B cell (primary cell): ENCODE measurements at regions not wholly inside any gene's neighbourhood (a gene's known extent, or its start where the extent isn't known, plus 50 kb on each side); places are given as distances from the start of the nearest gene placed in this dataset.

ENCODE experiments used
- ATAC-seq: fragments of 200-7000 bp; cut with Tn5 transposase; one replicate; pipeline ENCODE4 v1.10.0; 2021; ENCODE audit warnings: low read depth, mild to moderate bottlenecking, moderate number of reproducible peaks, moderate library complexity
- CTCF ChIA-PET: fragments of 350-600 bp; sonication (Branson Sonifier 250); formaldehyde crosslinking; loops from one replicate; lab custom pipeline; 2021; ENCODE audit warnings: antibody characterized with exemption, inconsistent platforms; lab: Charles Lee
- POLR2A ChIA-PET: fragments of 350-600 bp; sonication (Branson Sonifier 250); formaldehyde crosslinking; loops from one replicate; lab custom pipeline; 2021; ENCODE audit warnings: antibody characterized with exemption; lab: Charles Lee
- DNase-seq: peaks from one replicate; pipeline ENCODE4 v3.0.0; 2013
- H2AFZ ChIP-seq: 2 replicates; pipeline ENCODE4 v1.6.1; 2012; ENCODE audit warnings: mild to moderate bottlenecking, low read depth, low read length; ENCODE audit not compliant: insufficient read depth, poor library complexity, severe bottlenecking
- H3K27ac ChIP-seq, 2 donors: 1 replicate in 1 of 2; 2 replicates in 1 of 2; pipeline ENCODE4 v1.5.1; 2012 to 2013; ENCODE audit warnings: low read length in 2 of 2, mild to moderate bottlenecking in 2 of 2, moderate library complexity in 1 of 2
- H3K27me3 ChIP-seq, 4 experiments: fragments of 200-600 bp in 1 of 4; sonication (generic) in 1 of 4; replicated peaks in 1 of 4; 1 replicate in 2 of 4; 2 replicates in 2 of 4; pipeline versions ENCODE4 v1.6.1 to v1.7.0; 2013 to 2016; ENCODE audit warnings: low read length in 3 of 4, mild to moderate bottlenecking in 2 of 4, mixed read lengths in 1 of 4, moderate library complexity in 1 of 4; ENCODE audit not compliant: insufficient read depth in 4 of 4, control insufficient read depth in 3 of 4; ENCODE audit errors: control extremely low read depth in 1 of 4
- H3K36me3 ChIP-seq, 2 experiments: replicated peaks in 1 of 2; 1 replicate in 1 of 2; 2 replicates in 1 of 2; pipeline versions ENCODE4 v1.6.1 to v1.7.1; 2013; ENCODE audit warnings: low read length in 1 of 2; ENCODE audit not compliant: insufficient read depth in 2 of 2, control insufficient read depth in 1 of 2; ENCODE audit errors: control extremely low read depth in 1 of 2, extremely low read depth in 1 of 2
- H3K4me1 ChIP-seq, 2 donors: fragments of 200-600 bp in 1 of 2; sonication (generic) in 1 of 2; 1 replicate in 1 of 2; 2 replicates in 1 of 2; pipeline versions ENCODE4 v1.5.1 to v1.6.1; 2013 to 2017; ENCODE audit warnings: low read length in 2 of 2; ENCODE audit not compliant: control insufficient read depth in 2 of 2, insufficient read depth in 2 of 2
- H3K4me2 ChIP-seq: replicated peaks from 2 replicates; pipeline ENCODE3; 2012; ENCODE audit warnings: mild to moderate bottlenecking, low read depth, low read length; ENCODE audit not compliant: poor library complexity, severe bottlenecking
- H3K4me3 ChIP-seq, 5 experiments: fragments of 200-600 bp in 1 of 5; sonication (generic) in 1 of 5; 1 replicate in 3 of 5; 2 replicates in 2 of 5; pipeline versions ENCODE4 v1.5.1 to v1.7.0; 2011 to 2016; ENCODE audit warnings: low read length in 4 of 5, mild to moderate bottlenecking in 4 of 5, low read depth in 2 of 5, control low read depth in 1 of 5, moderate library complexity in 1 of 5; ENCODE audit not compliant: insufficient read depth in 1 of 5; ENCODE audit errors: control extremely low read depth in 1 of 5, extremely low read depth in 1 of 5
- H3K79me2 ChIP-seq: fragments of 200-600 bp; sonication (generic); one replicate; pipeline ENCODE4 v1.6.0; 2016; ENCODE audit warnings: low read length; ENCODE audit not compliant: control insufficient read depth, insufficient read depth
- H3K9ac ChIP-seq: fragments of 200-600 bp; sonication (generic); 2 replicates; pipeline ENCODE4 v1.6.1; 2017; ENCODE audit warnings: mild to moderate bottlenecking, low read length, moderate library complexity
- H3K9me3 ChIP-seq, 3 donors: one replicate each; pipeline versions ENCODE4 v1.6.1 to v1.7.1; 2013; ENCODE audit warnings: low read length in 2 of 3; ENCODE audit not compliant: control insufficient read depth in 2 of 3, insufficient read depth in 1 of 3; ENCODE audit errors: control extremely low read depth in 1 of 3
- H4K20me1 ChIP-seq: 2 replicates; pipeline ENCODE4 v1.6.0; 2012; ENCODE audit warnings: mild to moderate bottlenecking, low read length; ENCODE audit not compliant: insufficient read depth, control insufficient read depth, poor library complexity, severe bottlenecking
- H3K27ac Mint-ChIP-seq: one replicate; pipeline ENCODE4 v1.8.0; 2021; ENCODE audit warnings: mixed read lengths
- H3K27me3 Mint-ChIP-seq: one replicate; pipeline ENCODE4 v1.8.0; 2021; ENCODE audit warnings: mixed read lengths
- H3K4me1 Mint-ChIP-seq: one replicate; pipeline ENCODE4 v1.8.0; 2021; ENCODE audit warnings: mixed read lengths
- H3K4me3 Mint-ChIP-seq: one replicate; pipeline ENCODE4 v1.8.0; 2021; ENCODE audit warnings: mixed read lengths
- H3K9me3 Mint-ChIP-seq: one replicate; pipeline ENCODE4 v1.8.0; 2022; ENCODE audit warnings: mixed read lengths; ENCODE audit not compliant: insufficient read depth
- EZH2 ChIP-seq: IDR thresholded peaks from 2 replicates; pipeline ENCODE4 v1.6.1; 2012; ENCODE audit warnings: borderline replicate concordance, low read depth, mild to moderate bottlenecking, moderate library complexity, low read length; ENCODE audit not compliant: insufficient read depth, poor library complexity, severe bottlenecking
- WGBS: methylation state at CpG from one replicate; pipeline ENCODE4 v1.1.5; 2013; ENCODE audit warnings: missing lambda C conversion rate; ENCODE audit not compliant: insufficient coverage; 5-methylcytosine and 5-hydroxymethylcytosine counted together
- intact Hi-C: fragments of 100-400 bp; cut with micrococcal nuclease; formaldehyde crosslinking; loops from one replicate; pipeline ENCODE4 v1.10.0; 2022
- TF ChIP-seq, protein P1 (sequence below): fragments of 200-600 bp; IDR thresholded peaks from one replicate; pipeline ENCODE4 v1.8.0; 2022; ENCODE audit warnings: antibody characterized with exemption, mild to moderate bottlenecking

GRCh38 chr20:9926007-9926406, 87.1 kb upstream of the PAK5 start:
- DNase-seq (no peak), ATAC-seq (no peak)
- Histone ChIP-seq H3K4me2 (no peak overlapping the region), H3K4me1 (no peaks in the 10 kb centered on the region), H3K4me3 (no peak overlapping the region), H4K20me1 (no peaks in the 10 kb centered on the region), H3K36me3 (no peaks in the 10 kb centered on the region), H3K9me3 (no peaks in the 10 kb centered on the region), H3K79me2 (no peaks in the 10 kb centered on the region), H3K27me3 (no peaks in the 10 kb centered on the region), H3K9ac (no peak overlapping the region), H3K27ac (no peak overlapping the region), H2AFZ (no peak overlapping the region)
- intact Hi-C loops, result no loop called here
- no peak for TF ChIP-seq EZH2
- TF ChIP-seq, protein P1, sequence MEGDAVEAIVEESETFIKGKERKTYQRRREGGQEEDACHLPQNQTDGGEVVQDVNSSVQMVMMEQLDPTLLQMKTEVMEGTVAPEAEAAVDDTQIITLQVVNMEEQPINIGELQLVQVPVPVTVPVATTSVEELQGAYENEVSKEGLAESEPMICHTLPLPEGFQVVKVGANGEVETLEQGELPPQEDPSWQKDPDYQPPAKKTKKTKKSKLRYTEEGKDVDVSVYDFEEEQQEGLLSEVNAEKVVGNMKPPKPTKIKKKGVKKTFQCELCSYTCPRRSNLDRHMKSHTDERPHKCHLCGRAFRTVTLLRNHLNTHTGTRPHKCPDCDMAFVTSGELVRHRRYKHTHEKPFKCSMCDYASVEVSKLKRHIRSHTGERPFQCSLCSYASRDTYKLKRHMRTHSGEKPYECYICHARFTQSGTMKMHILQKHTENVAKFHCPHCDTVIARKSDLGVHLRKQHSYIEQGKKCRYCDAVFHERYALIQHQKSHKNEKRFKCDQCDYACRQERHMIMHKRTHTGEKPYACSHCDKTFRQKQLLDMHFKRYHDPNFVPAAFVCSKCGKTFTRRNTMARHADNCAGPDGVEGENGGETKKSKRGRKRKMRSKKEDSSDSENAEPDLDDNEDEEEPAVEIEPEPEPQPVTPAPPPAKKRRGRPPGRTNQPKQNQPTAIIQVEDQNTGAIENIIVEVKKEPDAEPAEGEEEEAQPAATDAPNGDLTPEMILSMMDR, result no peak
- ChIA-PET CTCF (no interaction called here), POLR2A (no interaction called here)
- no peaks in the 10 kb centered on the region for H3K4me1 Mint-ChIP-seq
- peaks cover 6% of the 10 kb centered on the region for H3K27me3 Mint-ChIP-seq
- H3K4me3 Mint-ChIP-seq, result no peak overlapping the region
- H3K27ac Mint-ChIP-seq, result no peak overlapping the region
- WGBS, result 89% methylated on average over 1 of the region's 1 CpG
- no peaks in the 10 kb centered on the region for H3K9me3 Mint-ChIP-seq

- Mint-ChIP-seq H3K4me3 (no peak overlapping the region), H3K4me1 (peaks cover 10% of the 10 kb centered on the region), H3K27ac (no peak overlapping the region), H3K27me3 (no peaks in the 10 kb centered on the region), H3K9me3 (no peaks in the 10 kb centered on the region)
- Histone ChIP-seq H3K79me2 (no peaks in the 10 kb centered on the region), H3K9ac (no peak overlapping the region), H3K27me3 (no peaks in the 10 kb centered on the region), H3K9me3 (no peaks in the 10 kb centered on the region), H3K36me3 (no peaks in the 10 kb centered on the region), H3K4me3 (no peak overlapping the region), H3K4me1 (no peaks in the 10 kb centered on the region), H4K20me1 (no peaks in the 10 kb centered on the region), H3K27ac (no peak overlapping the region), H2AFZ (no peak overlapping the region), H3K4me2 (no peak overlapping the region)
- ATAC-seq (no peak), DNase-seq (no peak)
- intact Hi-C loops, result no loop called here
- WGBS, result 77% methylated on average over 3 of the region's 4 CpGs
- ChIA-PET POLR2A (no interaction called here), CTCF (interaction anchor here (1.2 kb wide), 1 partner anchor 9 kb away, joined by 4 read pairs; no protein-coding TSS in a partner anchor)
- TF ChIP-seq, protein P1, result no peak
- no peak for TF ChIP-seq EZH2
Observed at GRCh38 chr20:9923648-9924047, 84.8 kb upstream of the PAK5 start.
